ENCODE measurements at regions not wholly inside any gene's neighbourhood (a gene's known extent, or its start where the extent isn't known, plus 50 kb on each side); places are given as distances from the start of the nearest gene placed in this dataset.

DNA sequence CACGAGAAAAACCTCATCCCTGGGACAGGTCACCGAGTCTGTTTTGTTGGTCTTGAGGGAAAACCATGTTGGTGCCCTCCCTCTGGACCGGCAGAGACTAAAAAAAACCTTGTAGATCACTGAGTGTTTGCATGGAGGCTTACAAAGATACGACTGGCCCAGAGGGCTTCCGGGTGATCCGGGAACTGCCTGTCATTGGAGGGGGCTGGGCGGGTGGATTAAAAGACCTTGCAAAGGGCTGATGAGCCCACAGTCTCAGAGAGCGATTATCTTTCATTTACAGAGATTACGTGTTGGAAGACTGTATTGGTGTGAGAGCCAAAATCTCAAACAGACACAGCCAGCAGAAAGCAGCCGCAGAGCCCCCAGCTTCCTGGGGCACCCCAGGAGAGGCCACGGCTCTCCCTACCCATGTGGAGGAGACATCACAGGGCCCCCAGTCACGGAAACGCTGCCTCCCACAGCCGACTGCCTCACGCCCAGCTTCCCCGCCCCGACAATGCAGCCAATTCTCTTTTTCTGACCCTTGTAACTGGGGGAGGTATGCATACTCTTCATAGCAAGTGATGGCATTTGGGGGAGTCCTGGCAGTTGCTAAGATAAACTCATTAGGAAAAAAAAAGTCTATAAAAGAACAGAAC lies 426.4 kb downstream of the CTTN start:
- DNase-seq (ENCODE audit: low read depth): no peak

- no peak for DNase-seq (ENCODE audit: low read depth)
Measured at GRCh38 chr11:70825893-70826540, 426.4 kb downstream of the SHANK2 start.

DNA sequence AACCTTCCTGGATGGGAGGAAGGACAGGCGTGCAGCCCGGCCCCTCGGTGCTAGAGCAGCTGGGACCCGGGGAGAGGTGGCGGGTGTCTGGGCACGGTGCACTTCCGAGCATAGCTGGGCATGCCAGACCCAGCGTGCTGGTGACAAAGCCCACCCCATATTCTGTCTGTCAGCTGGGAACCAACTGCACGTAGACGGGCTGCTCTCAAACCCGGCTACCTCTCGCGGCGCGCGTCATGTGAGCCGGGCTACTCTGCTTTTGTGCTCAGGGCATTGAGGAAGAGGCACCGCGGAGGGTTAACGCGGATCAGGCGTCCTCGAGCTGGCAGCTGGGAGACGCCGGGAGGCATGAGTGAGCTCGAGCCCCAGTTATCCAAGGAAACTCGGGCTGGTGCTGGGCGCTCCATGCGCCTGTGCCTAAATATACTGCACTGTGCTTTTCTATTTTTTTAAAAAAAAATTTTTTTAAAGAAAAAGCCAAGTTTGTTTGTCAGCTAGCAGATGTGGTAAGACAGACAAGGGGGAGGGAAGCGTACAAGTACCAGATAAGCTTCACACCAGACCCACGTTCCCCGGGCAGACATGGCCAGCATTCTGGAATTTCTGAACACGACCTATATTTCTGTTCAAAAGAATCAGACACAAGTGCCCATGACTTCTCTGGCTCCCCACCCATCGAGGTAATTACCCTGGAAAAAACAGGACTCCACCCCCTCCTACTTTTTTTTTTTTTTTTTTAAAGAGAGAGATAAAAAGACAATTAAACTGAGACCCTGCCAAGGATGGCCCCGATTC lies 425.6 kb downstream of the SHANK2 start:
- DNase-seq (ENCODE audit: low read depth): no peak

- no peak for DNase-seq (ENCODE audit: low read depth)
Measured at GRCh38 chr11:70828593-70829082, 423.7 kb downstream of the SHANK2 start.

DNA sequence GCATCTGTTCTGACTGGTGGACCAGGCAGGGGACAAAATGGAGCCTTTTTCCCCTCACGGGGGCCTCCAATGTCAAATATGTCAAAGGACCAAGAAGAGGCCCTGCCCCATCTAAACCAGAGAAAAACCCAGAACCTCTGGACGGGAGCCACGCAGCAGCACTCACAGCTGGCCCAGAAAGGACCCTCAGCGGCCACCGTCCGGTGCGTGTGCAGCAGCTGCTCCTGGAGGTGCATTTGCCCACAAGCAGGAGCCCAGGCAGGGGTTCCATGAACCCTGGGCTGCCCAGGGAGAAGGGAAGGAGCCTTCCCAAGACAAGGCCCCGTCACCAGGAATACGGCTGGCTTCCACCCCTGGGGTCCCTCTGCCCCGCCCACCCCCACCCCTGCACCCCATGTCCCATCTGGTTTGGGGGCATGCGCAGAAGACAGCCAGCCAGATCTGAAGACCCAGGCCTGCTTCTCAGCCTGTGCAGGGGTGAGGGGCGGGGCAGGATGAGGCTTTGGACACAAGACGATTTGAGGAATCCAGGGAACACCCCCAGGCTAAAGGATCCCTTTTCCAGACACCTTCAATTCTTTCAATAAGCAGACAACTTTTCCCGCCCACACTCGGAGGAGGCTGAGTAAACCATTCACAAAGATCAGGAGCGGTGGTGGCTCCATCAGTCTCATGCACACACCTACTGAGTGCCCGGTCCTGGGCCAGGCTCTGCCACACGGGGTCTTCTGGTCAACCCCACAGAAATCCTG lies 423.1 kb downstream of the SHANK2 start:
- DNase-seq (ENCODE audit: low read depth): no peak

- no peak for DNase-seq (ENCODE audit: low read depth)
Measured at GRCh38 chr11:70829886-70830272, 422.5 kb downstream of the SHANK2 start.

DNA sequence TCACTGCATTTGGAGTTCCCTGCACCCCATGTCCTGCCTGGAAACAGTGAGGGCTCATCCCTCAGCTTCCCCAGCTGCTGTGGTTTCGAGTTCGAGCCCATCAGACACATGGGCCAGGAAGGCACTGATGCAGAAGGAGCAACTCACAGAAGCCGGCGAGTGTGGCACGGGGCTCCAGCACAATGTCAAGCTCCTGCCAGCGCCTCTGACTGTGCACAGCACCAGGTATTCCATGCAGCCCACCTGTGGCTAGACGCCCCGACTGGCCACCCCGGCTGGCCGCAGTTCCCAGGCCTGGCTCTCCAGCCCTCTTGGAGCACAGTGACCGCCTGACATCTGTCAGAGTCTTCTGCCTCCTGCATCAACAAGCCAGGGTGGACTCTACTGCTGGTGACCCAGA lies 419.4 kb downstream of the SHANK2 start:
- no peak for DNase-seq (ENCODE audit: low read depth)

DNA sequence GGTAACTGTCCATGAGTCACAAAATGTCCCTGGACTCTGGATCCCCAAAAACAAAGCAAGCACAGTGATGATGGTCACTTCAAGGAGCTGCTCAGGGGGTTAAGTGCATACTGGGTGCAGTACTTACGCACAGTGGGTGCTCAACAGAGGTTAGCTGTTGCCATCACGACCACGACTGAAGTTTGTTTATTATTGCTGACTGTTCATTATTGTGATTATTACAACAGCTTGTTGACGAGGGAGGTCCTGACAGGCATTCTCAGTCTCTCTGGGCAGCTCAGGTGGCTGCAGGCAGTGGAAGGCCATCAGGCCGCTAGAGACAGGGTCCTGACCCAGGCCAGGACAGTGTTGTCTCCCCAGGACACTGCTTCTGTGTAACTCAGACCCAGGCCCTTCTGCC lies 418.8 kb downstream of the SHANK2 start:
- no peak for DNase-seq (ENCODE audit: low read depth)

DNA sequence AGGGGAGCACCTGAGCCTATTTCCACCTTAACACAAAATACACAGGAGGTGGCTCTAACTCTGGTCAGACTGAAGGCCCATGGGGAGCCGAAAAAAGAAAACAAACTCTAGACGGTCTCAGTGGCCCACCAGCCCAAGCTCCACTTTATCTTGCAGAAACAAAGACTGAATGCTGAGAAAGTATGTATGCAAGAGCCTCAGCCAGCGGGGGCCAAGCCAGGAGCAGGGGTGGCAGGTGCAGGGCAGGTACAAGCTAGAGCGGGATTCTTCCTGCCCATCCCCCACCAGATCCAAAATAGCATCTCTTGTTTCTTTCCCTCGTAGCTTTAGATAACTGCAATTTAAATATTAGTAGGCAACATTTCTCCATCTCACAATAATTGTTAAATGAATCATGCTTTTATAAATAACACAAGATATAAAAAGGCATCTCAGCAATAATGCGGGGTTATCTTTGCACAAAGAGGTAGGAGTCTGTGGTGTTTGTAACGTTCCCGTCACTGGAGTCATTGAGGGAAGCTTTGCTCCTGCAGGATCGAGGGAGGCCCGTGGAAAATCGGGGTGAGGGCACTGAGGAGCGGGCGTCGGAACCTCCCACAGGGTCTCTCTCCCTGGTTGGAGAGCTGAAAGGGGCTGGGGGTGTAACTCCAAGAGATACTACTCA lies 418.0 kb downstream of the SHANK2 start:
- no peak for DNase-seq (ENCODE audit: low read depth)

DNA sequence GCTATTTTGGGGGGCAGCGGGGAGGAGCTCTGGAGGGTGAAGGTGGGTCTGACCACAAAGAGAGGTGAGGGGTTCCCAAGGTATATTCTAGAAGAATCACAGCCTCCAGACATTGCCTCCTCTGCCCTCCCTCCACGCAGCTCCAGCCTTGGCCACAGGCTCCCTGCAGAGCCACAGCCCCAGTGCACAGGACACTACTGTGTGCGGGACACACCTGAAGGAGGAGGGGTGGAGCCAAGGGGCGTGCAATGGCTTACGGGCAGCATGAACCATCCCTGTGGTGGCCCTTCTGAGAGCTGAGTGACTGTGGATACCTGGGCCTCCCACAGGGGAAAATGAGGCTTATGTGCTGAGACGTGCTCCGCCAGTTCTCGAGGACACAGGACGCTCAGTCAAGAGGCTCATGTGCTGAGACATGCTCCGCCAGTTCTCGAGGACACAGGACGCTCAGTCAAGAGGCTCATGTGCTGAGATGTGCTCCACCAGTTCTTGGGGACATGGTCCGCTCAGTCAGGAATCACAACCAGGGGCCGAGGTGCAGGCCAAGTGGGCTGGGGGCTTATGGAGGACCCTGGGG lies 417.3 kb downstream of the SHANK2 start:
- no peak for DNase-seq (ENCODE audit: low read depth)

- DNase-seq (ENCODE audit: low read depth): no peak
Measured at GRCh38 chr11:70836071-70836470, 416.3 kb downstream of the SHANK2 start.

DNA sequence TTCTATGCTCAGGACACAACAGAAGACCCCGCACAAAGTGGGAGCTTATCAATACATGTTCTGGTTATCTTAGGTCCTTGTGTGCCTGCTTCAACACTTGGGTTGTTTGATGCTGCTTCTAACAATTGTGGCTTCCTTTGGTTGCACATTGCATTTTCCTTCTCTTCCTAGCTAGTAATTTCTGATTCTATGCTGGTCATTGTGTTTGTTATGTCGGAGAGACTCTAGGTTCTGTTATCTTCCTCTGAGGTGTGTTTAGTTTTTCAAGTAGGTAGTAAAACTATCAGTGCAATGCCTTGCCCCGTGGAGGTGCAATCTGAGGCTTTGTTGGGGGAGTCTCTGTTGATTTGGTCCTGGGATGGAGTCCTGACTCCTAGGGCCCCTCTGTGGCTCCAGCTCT lies 414.2 kb downstream of the SHANK2 start:
- DNase-seq (ENCODE audit: low read depth): no peak

DNA sequence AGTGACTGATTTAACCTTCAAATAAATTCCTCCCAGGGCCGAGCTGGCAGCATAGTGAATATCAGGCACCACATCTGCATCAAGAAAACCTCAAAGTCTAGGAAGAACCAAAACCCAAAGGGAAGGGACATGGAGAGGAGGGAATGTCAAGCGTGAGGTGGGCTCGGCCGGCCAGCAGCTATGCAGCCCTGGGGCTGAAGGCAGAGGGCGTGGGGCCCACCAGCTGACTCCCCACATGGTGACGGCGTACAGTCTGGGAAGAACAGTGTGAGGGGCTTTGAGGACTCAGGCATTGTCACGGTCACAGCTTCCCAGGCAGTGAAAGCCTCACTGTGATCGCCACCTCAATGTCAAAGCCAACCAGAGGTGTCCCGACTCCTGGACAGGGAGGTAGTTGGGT lies 412.5 kb downstream of the SHANK2 start:
- no peak for DNase-seq (ENCODE audit: low read depth)

- DNase-seq (ENCODE audit: low read depth): no peak
Measured at GRCh38 chr11:70841264-70841663, 411.1 kb downstream of the SHANK2 start.

DNA sequence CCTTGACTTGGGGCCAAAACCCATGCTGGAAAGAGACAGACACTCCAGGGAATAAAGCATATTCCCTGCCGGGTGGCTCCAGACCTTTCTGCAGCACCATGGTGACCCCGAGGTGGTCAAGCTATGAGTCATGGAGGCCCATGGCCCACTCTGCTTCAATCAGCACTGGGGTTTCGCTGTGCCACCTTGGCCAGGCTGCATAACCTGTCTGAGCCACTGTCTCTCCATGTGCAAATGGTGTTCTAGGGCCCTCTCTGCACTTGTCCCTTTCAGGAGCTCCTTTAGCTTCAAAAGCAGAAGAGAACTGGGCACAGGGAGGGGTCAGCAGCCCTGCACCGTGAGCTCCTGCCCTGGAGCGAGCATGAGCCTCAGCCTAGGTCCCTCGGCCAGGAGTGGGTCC lies 410.1 kb downstream of the SHANK2 start:
- no peak for DNase-seq (ENCODE audit: low read depth)

DNA sequence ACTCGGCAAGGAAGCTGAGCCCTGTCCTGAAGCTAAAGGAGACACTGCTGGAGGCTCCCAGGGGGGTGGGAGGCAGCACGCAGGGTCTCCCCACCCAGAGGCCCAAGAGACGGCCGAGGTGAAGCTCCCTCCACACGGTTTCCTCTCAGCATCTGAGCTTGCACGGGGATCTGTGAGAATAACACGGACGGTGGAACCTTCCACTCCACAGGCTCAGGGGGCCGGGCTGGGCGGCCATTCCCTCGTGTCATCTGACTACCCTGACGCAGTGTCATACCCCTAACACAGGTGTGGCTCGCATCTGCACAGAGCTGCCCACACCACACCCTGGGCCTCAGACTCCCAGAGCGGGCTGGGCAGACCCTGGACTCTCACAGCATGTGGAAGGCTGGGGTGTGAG lies 409.7 kb downstream of the SHANK2 start:
- DNase-seq (ENCODE audit: low read depth): no peak

- no peak for DNase-seq (ENCODE audit: low read depth)
Measured at GRCh38 chr11:70843906-70844305, 408.5 kb downstream of the SHANK2 start.

DNA sequence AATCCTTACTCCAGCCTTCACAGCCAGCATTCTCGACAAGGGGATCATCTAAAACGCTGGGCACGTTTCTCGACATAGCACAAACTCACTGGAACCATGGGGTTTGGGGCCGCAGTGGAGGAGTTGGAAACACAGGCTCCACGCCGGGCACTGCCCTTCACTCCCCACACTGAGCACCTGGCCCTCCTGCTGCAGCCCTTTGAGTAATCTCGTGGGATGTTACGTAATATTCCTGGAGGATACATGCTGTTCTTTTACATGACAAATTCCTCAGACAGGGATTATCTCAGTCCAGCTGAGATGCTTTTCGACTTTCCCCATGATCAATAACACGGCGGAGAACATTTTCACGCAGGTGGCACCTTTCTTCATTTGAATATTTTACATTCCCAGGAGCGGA lies 408.0 kb downstream of the SHANK2 start:
- no peak for DNase-seq (ENCODE audit: low read depth)

DNA sequence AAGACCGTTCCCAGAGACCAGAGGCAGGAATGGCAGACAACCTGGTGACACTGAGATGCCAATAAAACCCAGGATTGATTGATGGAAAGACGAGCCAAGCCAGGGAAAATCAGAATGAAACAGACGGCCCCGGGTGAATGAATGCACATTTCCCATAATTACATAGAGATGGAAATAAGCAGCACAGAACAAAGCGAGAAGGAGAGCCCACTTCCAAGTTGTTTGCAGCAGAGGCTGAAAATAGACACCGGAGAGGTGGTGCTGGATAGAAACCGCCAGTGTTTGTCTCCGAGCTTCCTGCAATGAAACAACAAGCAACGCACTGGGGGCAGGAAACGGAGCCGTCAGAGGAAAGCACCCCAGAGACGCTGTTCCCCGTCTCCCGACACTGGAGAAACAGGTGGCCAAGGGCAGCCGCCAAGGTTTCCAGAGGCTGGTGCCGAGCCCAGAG lies 406.8 kb downstream of the SHANK2 start:
- DNase-seq (ENCODE audit: low read depth): no peak

- no peak for DNase-seq (ENCODE audit: low read depth)
Measured at GRCh38 chr11:70846781-70847655, 405.4 kb downstream of the SHANK2 start.

All from stimulated activated CD8-positive, alpha-beta memory T cell treated with anti-CD3 and anti-CD28 coated beads, Interleukin-12 subunit alpha, Interleukin-12 subunit beta, amount 100 ng/mL, for 1 hour (primary cell).